Lung (tissue), 11 donors: ENCODE measurements at regions not wholly inside any gene's neighbourhood (a gene's known extent, or its start where the extent isn't known, plus 50 kb on each side); places are given as distances from the start of the nearest gene placed in this dataset.

Experiments used
- ATAC-seq: fragments of 200-7000 bp; cut with Tn5 transposase; one replicate; pipeline ENCODE4 v1.9.1; 2020; ENCODE audit warnings: moderate number of reproducible peaks; ENCODE audit not compliant: insufficient read depth, low FRiP score
- DNase-seq, 3 donors: peaks; one replicate each; pipeline ENCODE4 v3.0.0-alpha.2; 2013 to 2017
- H3K27ac ChIP-seq, 2 donors: one replicate each; pipeline ENCODE4 v1.5.1; 2013; ENCODE audit warnings: mild to moderate bottlenecking in 2 of 2, moderate library complexity in 2 of 2, control low read depth in 1 of 2, inconsistent platforms in 1 of 2, low read depth in 1 of 2, low read length in 1 of 2
- H3K27me3 ChIP-seq, 3 donors: one replicate each; pipeline ENCODE4 v1.5.1; 2013; ENCODE audit warnings: low read length in 2 of 3; ENCODE audit not compliant: control insufficient read depth in 3 of 3, insufficient read depth in 3 of 3
- H3K36me3 ChIP-seq, 4 donors: one replicate each; pipeline ENCODE4 v1.5.1; 2013; ENCODE audit warnings: low read length in 4 of 4, mild to moderate bottlenecking in 1 of 4, moderate library complexity in 1 of 4; ENCODE audit not compliant: control insufficient read depth in 4 of 4, insufficient read depth in 4 of 4
- H3K4me1 ChIP-seq, 5 donors: one replicate each; pipeline ENCODE4 v1.5.1; 2013; ENCODE audit warnings: low read length in 5 of 5, mild to moderate bottlenecking in 2 of 5, moderate library complexity in 1 of 5; ENCODE audit not compliant: control insufficient read depth in 5 of 5, insufficient read depth in 5 of 5
- H3K4me3 ChIP-seq: one replicate; pipeline ENCODE4 v1.5.1; 2013; ENCODE audit warnings: mild to moderate bottlenecking, control low read depth, moderate library complexity
- H3K9ac ChIP-seq, 2 donors: one replicate each; pipeline ENCODE4 v1.5.1; 2013; ENCODE audit warnings: low read length in 2 of 2, control low read depth in 1 of 2; ENCODE audit not compliant: insufficient read depth in 1 of 2
- H3K9me3 ChIP-seq, 4 donors: one replicate each; pipeline ENCODE4 v1.5.1; 2013; ENCODE audit warnings: low read length in 3 of 4, mild to moderate bottlenecking in 1 of 4, moderate library complexity in 1 of 4; ENCODE audit not compliant: control insufficient read depth in 4 of 4, insufficient read depth in 3 of 4
- WGBS, 2 donors: extraction: QIAGEN DNeasy Blood & Tissue Kit; methylation state at CpG; one replicate each; pipeline ENCODE4 v1.1.7; 2013; 5-methylcytosine and 5-hydroxymethylcytosine counted together
- TF ChIP-seq, protein P1 (sequence below): IDR thresholded peaks from 2 replicates; pipeline ENCODE4 v1.5.1; 2012; ENCODE audit warnings: mild to moderate bottlenecking; ENCODE audit errors: control extremely low read depth, extremely low read depth
- donor health status: control.
- donor health status: control.
- donor health status: Bipolar disorder and iron deficiency.
- donor health status: healthy.
- donor health status: DM: yes; HTN: yes; CAD: no.

DNA sequence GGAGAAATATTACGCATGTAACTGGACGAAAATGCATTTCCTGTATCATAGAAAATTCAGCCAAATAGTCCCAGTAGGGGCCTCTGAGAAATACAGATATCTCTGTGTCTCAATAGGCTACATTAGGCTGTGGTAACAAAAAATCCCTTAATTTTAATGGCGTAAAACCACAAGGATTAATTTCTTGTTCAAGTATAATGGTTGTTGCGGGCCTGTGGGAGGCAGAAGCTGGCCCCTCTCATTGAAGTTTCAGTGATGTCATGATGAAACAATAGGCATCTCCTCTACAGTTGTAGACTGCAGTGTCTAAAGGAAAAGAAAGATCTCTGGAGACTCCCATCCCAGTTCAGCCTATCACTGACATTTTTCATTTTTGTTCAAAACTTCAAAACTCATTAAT, 1625.6 kb upstream of the C9orf72 start:
- ATAC-seq (no peak), DNase-seq (no peak)
- no peaks in the 10 kb centered on the region for H3K4me1 ChIP-seq
- no peak overlapping the region for H3K27ac ChIP-seq
- no peaks in the 10 kb centered on the region for H3K27me3 ChIP-seq
- no peak overlapping the region for H3K9ac ChIP-seq
- no peaks in the 10 kb centered on the region for H3K36me3 ChIP-seq
- H3K4me3 ChIP-seq: no peak overlapping the region
- TF ChIP-seq, protein P1, sequence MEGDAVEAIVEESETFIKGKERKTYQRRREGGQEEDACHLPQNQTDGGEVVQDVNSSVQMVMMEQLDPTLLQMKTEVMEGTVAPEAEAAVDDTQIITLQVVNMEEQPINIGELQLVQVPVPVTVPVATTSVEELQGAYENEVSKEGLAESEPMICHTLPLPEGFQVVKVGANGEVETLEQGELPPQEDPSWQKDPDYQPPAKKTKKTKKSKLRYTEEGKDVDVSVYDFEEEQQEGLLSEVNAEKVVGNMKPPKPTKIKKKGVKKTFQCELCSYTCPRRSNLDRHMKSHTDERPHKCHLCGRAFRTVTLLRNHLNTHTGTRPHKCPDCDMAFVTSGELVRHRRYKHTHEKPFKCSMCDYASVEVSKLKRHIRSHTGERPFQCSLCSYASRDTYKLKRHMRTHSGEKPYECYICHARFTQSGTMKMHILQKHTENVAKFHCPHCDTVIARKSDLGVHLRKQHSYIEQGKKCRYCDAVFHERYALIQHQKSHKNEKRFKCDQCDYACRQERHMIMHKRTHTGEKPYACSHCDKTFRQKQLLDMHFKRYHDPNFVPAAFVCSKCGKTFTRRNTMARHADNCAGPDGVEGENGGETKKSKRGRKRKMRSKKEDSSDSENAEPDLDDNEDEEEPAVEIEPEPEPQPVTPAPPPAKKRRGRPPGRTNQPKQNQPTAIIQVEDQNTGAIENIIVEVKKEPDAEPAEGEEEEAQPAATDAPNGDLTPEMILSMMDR: no peak
- 83 to 87% methylated on average over 4 of the region's 4 CpGs for WGBS, 2 donors
- H3K9me3 ChIP-seq: peaks cover 0 to under 1% (median 0%) of the 10 kb centered on the region in 4 donors

DNA sequence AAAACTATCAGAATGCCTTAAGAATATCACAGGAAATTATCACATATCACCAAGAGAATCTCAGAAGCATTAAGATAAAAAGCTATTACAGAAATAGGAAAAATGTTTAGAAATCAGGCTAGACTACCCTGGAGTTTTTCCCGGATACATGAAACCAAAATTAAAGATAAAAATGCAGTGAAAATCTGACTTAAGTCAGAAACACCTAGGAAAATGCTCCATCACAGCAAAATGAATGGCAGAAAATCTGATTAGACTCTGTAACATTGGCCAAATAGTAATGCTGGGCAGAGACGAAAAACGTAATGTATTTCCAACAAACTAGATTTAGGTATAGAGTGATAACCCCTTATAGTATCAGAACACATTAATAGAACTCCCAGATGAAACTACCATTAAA, 1626.7 kb upstream of the C9orf72 start:
- Histone ChIP-seq H3K27me3 (no peaks in the 10 kb centered on the region), H3K4me1 (no peaks in the 10 kb centered on the region), H3K9me3 (no peaks in the 10 kb centered on the region), H3K9ac (no peak overlapping the region), H3K27ac (no peak overlapping the region), H3K4me3 (no peak overlapping the region), H3K36me3 (no peaks in the 10 kb centered on the region)
- WGBS, 2 donors: 75 to 82% methylated on average over 3 of the region's 3 CpGs
- TF ChIP-seq, protein P1: no peak
- no peak for DNase-seq
- no peak for ATAC-seq

DNA sequence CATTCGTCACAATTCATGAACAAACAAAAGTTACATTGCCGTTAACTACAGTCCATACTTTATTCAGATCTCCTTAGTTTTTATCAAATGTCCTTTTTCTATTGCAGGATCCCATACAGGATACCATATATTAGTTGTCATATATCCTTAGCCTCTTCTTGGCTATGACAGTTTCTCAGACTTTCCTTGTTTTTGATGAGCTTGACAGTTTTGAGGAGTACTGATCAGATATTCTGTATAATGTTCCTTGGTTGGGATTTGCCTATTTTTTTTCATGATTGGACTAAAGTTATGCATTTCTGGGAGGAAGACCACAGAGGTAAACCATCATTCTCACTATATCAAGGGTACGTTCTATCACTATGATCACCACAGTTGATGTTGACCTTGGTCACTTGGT, 1627.4 kb upstream of the C9orf72 start:
- Histone ChIP-seq H3K36me3 (no peaks in the 10 kb centered on the region), H3K27ac (no peak overlapping the region), H3K9ac (no peak overlapping the region), H3K27me3 (no peaks in the 10 kb centered on the region), H3K9me3 (no peaks in the 10 kb centered on the region), H3K4me1 (no peaks in the 10 kb centered on the region), H3K4me3 (no peak overlapping the region)
- no peak for ATAC-seq
- TF ChIP-seq, protein P1: no peak
- no peak for DNase-seq
- WGBS, 2 donors: 77 to 84% methylated on average over 3 of the region's 3 CpGs

DNA sequence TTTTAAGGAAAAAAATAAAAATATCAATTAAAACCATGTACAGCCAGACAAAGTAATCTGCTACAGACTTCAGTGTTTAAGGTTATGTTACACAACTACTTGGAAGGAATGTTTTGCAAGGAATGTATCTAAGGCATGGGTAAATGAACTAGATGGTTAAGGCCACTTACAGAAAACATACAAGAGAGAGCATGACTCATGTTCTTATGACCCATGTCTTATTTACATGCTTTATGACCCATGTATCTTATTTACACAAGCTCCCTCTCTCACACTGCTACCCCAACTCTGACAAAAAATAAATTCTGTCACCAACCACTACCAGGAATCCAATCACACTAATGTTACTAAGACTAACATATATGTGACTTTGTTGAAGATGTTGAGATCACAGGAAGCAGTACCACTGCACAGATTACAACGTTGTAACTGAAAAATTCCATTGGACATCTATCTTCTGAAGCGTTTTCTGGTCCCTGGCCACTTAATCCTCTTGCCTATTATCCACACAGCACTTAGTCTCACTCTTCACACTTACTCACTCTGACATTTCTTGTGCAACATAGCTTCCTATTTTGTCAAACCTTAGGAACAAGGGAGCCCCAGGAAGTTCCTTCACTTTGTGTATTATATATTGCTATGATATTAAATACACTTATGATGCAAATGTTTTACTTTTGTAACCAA, 1630.1 kb upstream of the C9orf72 start:
- no peak overlapping the region for H3K4me3 ChIP-seq
- no peaks in the 10 kb centered on the region for H3K36me3 ChIP-seq
- no peak overlapping the region for H3K9ac ChIP-seq
- peaks cover 0 to 4% (median 0%) of the 10 kb centered on the region in 3 donors for H3K27me3 ChIP-seq
- no peak overlapping the region for H3K27ac ChIP-seq
- no peaks in the 10 kb centered on the region for H3K4me1 ChIP-seq
- no peak for DNase-seq
- no peak for ATAC-seq
- no peaks in the 10 kb centered on the region for H3K9me3 ChIP-seq
- 46 to 62% methylated on average over 2 of the region's 2 CpGs for WGBS, 2 donors
- TF ChIP-seq, protein P1: no peak
